Adrenal gland (tissue), 5 donors: ENCODE measurements at regions not wholly inside any gene's neighbourhood (a gene's known extent, or its start where the extent isn't known, plus 50 kb on each side); places are given as distances from the start of the nearest gene placed in this dataset.

Experiments used
- POLR2A ChIP-seq, 2 donors: fragments of 450-650 bp; IDR thresholded peaks; one replicate each; pipeline ENCODE4 v1.6.1; 2017; ENCODE audit warnings: antibody characterized with exemption in 2 of 2, mild to moderate bottlenecking in 2 of 2, moderate library complexity in 1 of 2
- TF ChIP-seq, protein P1 (sequence below), 6 experiments: fragments of 450-650 bp in 4 of 6; fragments of 200-600 bp in 2 of 6; sonication (generic) in 1 of 6; IDR thresholded peaks; 1 replicate in 5 of 6; 2 replicates in 1 of 6; pipeline versions ENCODE4 v1.5.1 to v1.8.0; 2016 to 2021; ENCODE audit warnings: antibody characterized with exemption in 6 of 6, mild to moderate bottlenecking in 2 of 6, moderate library complexity in 1 of 6
- donor health status: DM: no; HTN: no; CAD: no.

DNA sequence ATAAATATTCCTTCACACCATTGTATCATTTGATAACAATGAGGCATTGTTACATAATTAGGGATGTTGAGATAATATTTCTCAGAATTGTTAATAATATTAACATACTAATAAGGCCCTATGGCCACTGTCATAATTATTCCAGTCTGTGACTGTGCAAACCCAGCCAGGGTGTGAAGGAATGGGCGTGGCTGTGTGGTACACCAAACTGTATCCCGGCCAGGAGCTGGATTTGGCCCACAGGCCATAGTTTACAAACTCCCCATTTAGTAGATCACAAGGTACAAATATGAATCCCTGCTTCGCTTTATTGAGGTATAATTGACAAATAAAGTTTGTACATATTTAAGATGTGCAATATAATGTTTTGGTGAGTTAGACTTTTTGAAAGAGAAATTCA is 894.7 kb downstream of the C6orf118 start:
- TF ChIP-seq, protein P1, sequence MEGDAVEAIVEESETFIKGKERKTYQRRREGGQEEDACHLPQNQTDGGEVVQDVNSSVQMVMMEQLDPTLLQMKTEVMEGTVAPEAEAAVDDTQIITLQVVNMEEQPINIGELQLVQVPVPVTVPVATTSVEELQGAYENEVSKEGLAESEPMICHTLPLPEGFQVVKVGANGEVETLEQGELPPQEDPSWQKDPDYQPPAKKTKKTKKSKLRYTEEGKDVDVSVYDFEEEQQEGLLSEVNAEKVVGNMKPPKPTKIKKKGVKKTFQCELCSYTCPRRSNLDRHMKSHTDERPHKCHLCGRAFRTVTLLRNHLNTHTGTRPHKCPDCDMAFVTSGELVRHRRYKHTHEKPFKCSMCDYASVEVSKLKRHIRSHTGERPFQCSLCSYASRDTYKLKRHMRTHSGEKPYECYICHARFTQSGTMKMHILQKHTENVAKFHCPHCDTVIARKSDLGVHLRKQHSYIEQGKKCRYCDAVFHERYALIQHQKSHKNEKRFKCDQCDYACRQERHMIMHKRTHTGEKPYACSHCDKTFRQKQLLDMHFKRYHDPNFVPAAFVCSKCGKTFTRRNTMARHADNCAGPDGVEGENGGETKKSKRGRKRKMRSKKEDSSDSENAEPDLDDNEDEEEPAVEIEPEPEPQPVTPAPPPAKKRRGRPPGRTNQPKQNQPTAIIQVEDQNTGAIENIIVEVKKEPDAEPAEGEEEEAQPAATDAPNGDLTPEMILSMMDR (IDR thresholded peaks at IDR 0.05), result no peak
- TF ChIP-seq POLR2A (IDR thresholded peaks at IDR 0.05), result no peak
